IPS-NIHi7 (cell line): ENCODE measurements at regions not wholly inside any gene's neighbourhood (a gene's known extent, or its start where the extent isn't known, plus 50 kb on each side); places are given as distances from the start of the nearest gene placed in this dataset.

Experiments used
- DNase-seq: peaks from one replicate; pipeline ENCODE4 v3.0.0; 2012; ENCODE audit warnings: mixed read lengths; ENCODE audit errors: extremely low spot score

DNA sequence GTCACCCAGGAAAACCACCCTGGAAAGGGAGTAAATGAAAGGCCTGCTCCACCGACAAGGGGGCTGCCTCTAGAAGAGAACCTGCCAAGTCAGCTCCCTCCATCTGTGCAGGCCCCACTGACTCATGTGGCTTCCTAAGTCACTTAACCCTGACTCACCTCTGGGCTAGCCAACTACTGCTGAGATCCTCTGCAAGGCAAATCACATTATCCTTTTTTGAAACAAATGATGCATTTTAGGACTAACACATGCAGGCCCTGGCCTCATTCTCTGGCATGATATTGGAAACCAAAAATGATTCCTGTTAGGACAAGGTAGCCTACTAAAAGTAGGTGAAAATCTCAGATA lies 474.6 kb downstream of the EPHA4 start:
- DNase-seq: peak; percentile 20

- no peak for DNase-seq
These were observed 474.2 kb downstream of the EPHA4 start for GRCh38 chr2:221097949-221098348.

GRCh38 chr2:221100467-221101089 lies 471.5 kb downstream of the EPHA4 start:
- peak; percentile 55 for DNase-seq

DNA sequence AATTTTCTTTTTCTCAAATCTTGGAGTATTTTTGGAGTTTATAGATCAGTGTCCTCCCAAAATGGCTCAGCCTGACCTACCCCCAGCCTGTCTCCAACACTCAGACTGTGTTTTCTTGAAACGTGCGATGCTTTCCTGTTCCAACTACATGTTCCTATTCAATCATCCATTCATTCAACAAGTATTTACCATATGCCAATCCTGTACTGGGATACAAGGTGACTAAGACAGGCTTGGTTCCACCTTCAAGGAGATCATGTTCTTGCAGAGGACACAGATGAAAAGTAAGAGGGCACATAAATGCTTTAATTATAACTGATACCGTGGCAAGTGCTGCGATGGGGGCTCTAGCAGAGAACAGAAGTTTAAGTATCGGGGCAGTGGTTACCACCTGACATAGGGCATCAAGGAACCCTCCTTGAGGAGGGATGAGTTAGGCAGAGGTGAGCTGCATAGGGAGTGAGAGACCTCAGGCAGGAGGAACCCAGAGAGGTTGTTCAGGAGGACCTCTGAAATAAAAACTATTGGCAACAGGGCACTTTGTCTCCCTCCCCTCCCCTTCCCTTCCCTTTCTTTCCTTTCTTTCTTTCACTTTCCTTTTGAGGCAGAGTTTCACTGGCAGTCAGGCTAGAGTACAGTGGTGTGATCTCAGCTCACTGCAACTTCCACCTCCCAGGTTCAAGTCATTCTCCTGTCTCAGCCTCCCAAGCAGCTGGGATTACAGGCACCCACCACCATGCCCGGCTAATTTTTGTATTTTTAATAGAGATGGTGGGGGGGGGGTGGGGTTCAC lies 469.0 kb downstream of the EPHA4 start:
- DNase-seq: no peak

GRCh38 chr2:221103930-221104329 lies 468.2 kb downstream of the EPHA4 start:
- DNase-seq: no peak

DNA sequence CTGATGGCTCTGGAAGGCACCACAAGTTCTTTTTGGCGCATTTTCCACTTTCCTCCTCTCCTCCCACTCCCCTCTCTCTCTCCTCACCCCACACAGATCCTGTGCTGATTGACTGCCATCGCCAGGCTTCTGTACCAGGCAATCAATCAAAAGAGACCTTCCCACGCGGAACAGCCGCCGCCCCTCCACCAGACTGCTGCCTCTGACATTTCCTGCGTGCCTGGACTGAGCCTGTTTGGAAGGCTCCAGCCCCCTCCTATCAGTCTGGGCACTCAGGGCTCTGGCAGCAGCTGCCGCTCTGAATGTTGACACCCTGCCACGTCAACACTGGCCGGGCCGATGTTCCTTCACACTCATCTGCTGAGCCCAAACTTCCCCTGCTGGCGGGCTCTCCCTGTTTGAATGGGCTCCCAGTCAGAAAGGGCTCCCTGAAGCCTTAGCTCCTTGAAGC lies 467.7 kb downstream of the EPHA4 start:
- peak; percentile 42 for DNase-seq

- no peak for DNase-seq
These were observed 465.9 kb downstream of the EPHA4 start for GRCh38 chr2:221106241-221106640.

DNA sequence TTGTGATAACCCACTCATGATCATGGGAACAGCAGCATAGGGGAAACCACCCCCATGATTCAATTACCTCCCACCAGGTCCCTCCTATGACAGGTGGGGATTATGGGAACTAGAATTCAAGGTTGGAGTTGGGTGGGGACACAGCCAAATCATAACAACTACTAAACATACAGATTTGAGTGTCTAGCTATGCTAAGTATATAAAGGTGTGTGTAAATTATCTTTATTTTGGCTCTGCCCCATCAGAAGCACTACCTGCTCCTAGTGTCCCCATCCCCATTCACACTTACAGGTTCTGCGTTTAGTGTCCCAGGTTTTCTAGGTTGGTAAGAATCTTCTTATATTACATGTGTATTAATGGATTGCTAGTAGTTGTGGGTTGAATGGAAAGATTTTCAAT lies 464.7 kb downstream of the EPHA4 start:
- no peak for DNase-seq

GRCh38 chr2:221109552-221109951 lies 462.6 kb downstream of the EPHA4 start:
- DNase-seq: no peak

GRCh38 chr2:221111739-221112138 lies 460.4 kb downstream of the EPHA4 start:
- DNase-seq: no peak

DNA sequence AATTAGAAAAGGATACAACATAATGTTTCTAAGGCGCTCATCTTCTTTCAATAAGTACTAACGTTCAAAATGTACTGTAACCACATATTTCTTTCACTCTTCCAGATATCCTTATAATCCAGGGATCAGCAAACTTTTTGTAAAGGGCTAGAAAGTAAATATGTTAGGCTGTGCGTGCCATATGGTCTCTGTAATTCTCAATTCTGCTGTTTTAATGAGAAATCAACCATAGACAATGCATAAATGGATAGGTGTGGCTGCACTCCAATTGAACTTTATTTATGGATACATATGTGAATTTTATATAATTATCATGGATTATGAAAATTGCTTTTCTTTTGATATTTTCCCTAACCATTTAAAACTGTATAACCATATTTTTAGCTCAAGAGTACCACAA lies 459.4 kb downstream of the EPHA4 start:
- DNase-seq: no peak

DNA sequence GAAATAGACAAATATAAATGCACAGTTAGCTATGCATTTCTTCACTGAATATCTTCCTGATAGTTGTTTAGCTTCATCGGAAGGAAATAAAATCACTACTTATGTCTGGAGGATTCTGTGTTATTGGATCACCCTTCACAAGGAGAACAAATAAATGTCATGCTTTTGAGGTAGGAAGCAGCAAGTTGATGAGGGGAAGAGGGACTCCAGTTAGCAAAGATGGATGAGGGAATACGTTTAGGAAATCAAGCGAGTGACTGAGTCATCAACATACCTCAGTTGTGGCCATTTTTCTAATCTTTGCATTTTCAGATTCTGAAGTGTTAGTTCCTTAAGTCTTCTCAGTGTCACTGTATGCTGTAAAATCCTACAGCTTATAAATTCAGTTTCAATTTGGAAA lies 456.2 kb downstream of the EPHA4 start:
- no peak for DNase-seq

DNA sequence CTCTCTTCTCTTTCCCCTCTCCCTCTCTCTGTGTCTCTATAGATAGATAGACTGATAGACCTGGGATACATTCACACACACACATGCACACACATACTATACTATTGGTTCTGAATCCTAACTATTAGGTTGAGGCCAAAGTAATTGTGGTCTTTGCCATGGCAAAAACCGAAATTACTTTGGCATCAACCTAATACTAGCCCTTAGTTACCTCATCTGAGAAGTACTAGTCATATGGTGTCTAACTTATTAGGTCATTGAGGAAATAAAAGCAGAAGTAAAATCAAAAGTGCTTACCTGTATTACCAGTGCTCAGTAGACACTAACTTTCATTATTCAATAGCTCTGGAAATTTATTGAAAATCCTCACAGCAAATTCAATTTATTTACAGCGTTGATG lies 451.5 kb downstream of the EPHA4 start:
- no peak for DNase-seq

GRCh38 chr2:221123396-221123795 lies 448.7 kb downstream of the EPHA4 start:
- no peak for DNase-seq

DNA sequence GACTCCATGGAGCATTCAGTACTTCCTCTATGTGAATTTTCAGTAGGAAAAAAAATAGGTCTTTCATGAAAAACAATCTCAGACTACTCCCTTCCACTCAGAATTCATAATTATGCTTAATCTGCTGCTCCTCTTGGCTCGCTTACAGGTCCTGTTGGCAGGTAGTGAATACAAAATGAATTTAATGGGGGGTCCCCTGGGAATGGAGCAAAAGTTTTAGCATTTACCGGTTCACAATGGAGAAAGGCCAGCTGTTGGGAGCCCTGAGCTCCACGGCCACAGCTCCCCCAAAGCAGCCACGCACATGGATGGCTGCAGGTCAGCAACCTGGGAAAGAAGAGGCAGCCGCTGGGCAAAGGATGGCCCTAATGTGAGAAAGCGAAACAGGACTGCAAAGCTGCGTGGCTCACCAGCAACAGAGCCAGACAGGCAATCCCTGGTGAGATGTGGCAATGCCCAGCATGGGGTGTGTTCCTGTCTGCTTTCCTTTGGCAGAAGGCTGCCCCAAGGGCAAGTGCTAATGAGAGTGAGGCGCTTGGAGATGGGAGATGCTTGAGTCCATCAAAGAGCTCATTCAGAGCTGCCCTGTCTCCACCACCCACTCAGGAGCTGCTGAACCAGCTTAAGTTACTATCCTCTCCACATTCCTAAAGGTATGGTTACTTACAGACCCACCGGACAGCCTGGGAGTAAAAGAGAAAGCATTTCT lies 447.4 kb downstream of the EPHA4 start:
- peak; percentile 28 for DNase-seq

DNA sequence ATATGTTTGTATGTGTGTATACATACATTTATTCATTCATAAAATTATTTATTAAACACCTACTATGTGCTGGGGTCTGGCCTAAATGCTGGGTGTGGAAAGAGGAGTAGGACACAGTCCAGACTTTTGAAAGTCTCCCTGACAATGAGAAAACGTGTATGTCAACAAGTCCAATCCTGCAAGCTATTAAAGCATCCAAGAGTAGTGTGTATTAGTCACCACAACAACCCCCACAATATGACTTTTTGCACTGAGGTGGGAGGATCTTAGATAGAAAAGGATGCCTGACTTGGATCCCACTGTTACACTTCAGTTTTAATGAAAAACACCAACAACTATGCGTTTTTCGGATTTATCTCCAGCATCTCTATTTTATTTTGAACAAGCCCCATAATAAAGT lies 446.4 kb downstream of the EPHA4 start:
- no peak for DNase-seq

DNA sequence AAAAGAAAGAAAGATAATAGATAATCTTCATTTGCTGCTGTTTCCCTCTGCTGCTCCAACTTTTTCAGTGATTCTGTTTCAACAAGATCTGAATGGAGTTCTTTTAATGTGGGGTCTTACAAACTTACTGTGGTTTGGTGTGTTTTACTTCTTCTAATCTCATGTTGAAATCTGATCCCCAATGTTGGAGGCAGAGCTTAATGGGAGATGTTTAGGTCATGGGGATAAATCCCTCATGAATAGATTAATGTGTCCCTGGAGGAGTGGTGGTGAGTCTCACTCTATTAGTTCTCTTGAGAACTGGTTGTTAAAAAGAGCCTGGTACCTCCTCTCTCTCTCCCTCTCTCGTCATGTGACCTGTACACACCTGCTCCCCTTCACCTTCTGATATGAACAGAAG lies 442.4 kb downstream of the EPHA4 start:
- DNase-seq: no peak

GRCh38 chr2:221130431-221130830 lies 441.7 kb downstream of the EPHA4 start:
- no peak for DNase-seq

- no peak for DNase-seq
These were observed 438.2 kb downstream of the EPHA4 start for GRCh38 chr2:221133941-221134340.

- no peak for DNase-seq
These were observed 437.4 kb downstream of the EPHA4 start for GRCh38 chr2:221134718-221135117.

- no peak for DNase-seq
These were observed 436.4 kb downstream of the EPHA4 start for GRCh38 chr2:221135699-221136098.

DNA sequence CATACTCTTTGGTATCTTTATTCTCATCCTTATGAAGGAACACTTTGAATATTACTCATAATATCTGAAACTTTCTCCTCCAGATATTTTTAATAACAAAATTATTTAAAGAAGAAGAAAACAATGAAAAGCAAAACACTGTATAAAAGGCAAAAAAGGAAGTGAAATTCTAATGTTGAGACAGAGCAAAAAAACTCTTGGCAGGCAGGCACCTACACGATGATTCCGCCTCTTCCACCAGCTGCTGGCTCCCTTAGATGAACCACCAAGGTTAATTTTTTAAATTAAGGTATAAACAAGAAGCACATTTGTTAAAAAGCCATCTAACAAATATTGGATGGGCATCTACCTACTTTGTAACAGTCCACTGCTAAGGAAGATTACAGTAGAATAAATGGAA lies 434.7 kb downstream of the EPHA4 start:
- DNase-seq: no peak

DNA sequence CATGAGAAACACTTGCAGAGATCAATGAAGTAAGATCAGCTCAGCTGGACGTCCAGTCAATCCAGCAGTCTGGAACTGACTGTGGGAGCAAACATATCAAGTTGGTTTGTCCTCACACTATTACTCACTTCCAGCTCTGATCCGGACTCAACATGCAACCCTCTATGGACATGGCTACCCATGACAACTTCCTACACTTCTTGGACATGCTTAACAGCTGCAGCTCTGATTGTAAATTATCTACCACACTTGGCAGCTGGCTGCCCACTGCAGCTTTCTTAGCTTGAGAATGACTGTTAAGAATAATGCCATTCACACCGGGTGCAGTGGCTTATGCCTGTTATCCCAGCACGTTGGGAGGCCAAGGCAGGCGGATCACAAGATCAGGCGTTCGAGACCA lies 429.8 kb downstream of the EPHA4 start:
- DNase-seq: no peak
